ENCODE measurements at regions not wholly inside any gene's neighbourhood (a gene's known extent, or its start where the extent isn't known, plus 50 kb on each side); places are given as distances from the start of the nearest gene placed in this dataset.
A peak's percentile ranks its signal among the peaks of the same experiment; 100 is the strongest.

DNA sequence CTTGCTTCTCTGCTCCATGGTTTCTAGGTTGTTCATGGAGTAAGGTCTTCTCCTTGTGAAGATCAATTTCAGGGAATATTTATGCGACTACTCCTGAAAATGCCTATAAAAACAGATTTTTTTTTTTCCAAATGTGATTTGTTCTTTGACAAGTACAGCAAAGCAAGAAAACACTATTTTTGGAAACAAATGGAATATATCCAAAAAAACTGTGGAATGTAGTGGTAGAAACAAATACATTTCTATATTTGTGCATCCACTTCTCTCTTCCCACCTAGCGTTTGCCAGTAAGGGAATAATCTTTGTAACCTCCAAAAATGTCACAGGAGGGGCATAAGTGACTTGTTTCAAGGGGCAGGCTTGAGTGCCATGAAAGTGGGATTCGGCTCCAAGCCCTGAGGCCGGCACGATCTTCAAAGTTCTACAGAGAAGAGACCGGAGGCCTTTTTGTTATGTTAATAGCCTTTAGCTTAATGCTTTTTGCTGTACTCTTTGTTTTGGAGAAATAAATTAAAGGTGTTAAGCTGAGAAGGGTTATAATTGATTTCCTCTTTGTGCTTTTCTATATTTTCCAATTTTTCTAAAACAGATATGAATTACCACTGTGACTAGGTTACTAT is 200.6 kb downstream of the NRP2 start:
- Mint-ChIP-seq H3K4me3 (no peak overlapping the region), H3K27me3 (ENCODE audit: insufficient read depth, low read depth, poor library complexity) (peaks cover 5% of the 10 kb centered on the region), H3K36me3 (ENCODE audit: low read depth) (peaks cover 3% of the 10 kb centered on the region; the same call in 2 of the 3 replicates), H3K4me1 (peaks cover 10% of the 10 kb centered on the region; the same call in 2 of the 3 replicates), H3K27ac (no peak overlapping the region), H3K9me3 (peaks cover 6% of the 10 kb centered on the region)
- Histone ChIP-seq H2AFZ (no peak overlapping the region), H3K79me2 (replicated peaks; ENCODE audit: insufficient read depth) (no peaks in the 10 kb centered on the region), H3K4me1 (ENCODE audit: insufficient read depth) (peaks cover 6% of the 10 kb centered on the region), H4K20me1 (replicated peaks; ENCODE audit: insufficient read depth) (no peaks in the 10 kb centered on the region), H3K4me3 (no peak overlapping the region), H3K27me3 (ENCODE audit: insufficient read depth) (no peaks in the 10 kb centered on the region), H3F3A (replicated peaks; ENCODE audit: low read depth) (no peaks in the 10 kb centered on the region), H3K27ac (ENCODE audit: low read depth) (no peak overlapping the region), H3K9me2 (ENCODE audit: insufficient read depth) (no peaks in the 10 kb centered on the region; the same call in 1 of the 2 replicates), H3K36me3 (ENCODE audit: insufficient read depth) (no peaks in the 10 kb centered on the region), H3K4me2 (no peak overlapping the region; the same call in 1 of the 2 replicates)
- TF ChIP-seq ZNF331 (CRISPR knock-in tag; IDR thresholded peaks at IDR 0.05; ENCODE audit: low read depth), result no peak
- TF ChIP-seq NANOG (IDR thresholded peaks at IDR 0.05; ENCODE audit: borderline replicate concordance), result peak; percentile 11; the same call in 1 of the 2 replicates
- ATAC-seq (peak; percentile 14; the same call in 1 of the 3 replicates), DNase-seq (ENCODE audit: low spot score) (peak; percentile 60)

DNA sequence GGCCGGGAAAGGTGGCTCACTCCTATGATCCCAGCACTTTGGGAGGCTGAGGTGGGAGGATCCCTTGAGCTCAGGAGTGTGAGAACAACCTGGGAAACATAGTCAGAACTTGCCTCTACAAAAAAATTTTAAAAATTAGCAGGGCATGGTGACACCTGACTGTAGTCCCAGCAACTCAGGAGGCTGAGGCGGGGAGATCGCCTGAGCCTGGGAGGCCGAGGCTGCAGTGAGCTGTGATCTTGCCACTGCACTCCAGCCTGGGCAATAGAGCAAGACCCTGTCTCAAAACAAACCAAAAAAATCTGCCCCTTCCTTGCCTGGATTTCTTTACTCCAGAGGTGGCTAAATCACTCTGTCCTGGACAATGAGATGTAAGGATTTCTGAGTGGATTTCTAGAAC is 197.7 kb downstream of the NRP2 start:
- peaks cover 6% of the 10 kb centered on the region for H3K4me1 ChIP-seq (ENCODE audit: insufficient read depth)
- H2AFZ ChIP-seq, result no peak overlapping the region
- H3K4me3 ChIP-seq, result no peak overlapping the region
- no peak overlapping the region for H3K27ac Mint-ChIP-seq
- H3F3A ChIP-seq (replicated peaks; ENCODE audit: low read depth), result no peaks in the 10 kb centered on the region
- no peaks in the 10 kb centered on the region for H3K36me3 ChIP-seq (ENCODE audit: insufficient read depth)
- no peaks in the 10 kb centered on the region for H3K27me3 ChIP-seq (ENCODE audit: insufficient read depth)
- peaks cover 5% of the 10 kb centered on the region for H3K27me3 Mint-ChIP-seq (ENCODE audit: insufficient read depth, low read depth, poor library complexity)
- H3K4me1 Mint-ChIP-seq, result peaks cover 10% of the 10 kb centered on the region; the same call in 1 of the 3 replicates
- no peak for ATAC-seq
- H3K4me2 ChIP-seq, result no peak overlapping the region
- H3K9me3 Mint-ChIP-seq, result peaks cover 2% of the 10 kb centered on the region; the same call in 1 of the 3 replicates
- no peaks in the 10 kb centered on the region; the same call in 1 of the 2 replicates for H3K9me2 ChIP-seq (ENCODE audit: insufficient read depth)
- DNase-seq (ENCODE audit: low spot score), result no peak
- no peak overlapping the region for H3K27ac ChIP-seq (ENCODE audit: low read depth)
- H3K79me2 ChIP-seq (replicated peaks; ENCODE audit: insufficient read depth), result no peaks in the 10 kb centered on the region
- H4K20me1 ChIP-seq (replicated peaks; ENCODE audit: insufficient read depth), result no peaks in the 10 kb centered on the region
- no peaks in the 10 kb centered on the region; the same call in 2 of the 3 replicates for H3K36me3 Mint-ChIP-seq (ENCODE audit: low read depth)
- H3K4me3 Mint-ChIP-seq, result no peak overlapping the region
- no peak for TF ChIP-seq CREB1 (CRISPR knock-in tag; IDR thresholded peaks at IDR 0.05; ENCODE audit: low read depth)
- no peak for TF ChIP-seq POLR2AphosphoS5 (IDR thresholded peaks at IDR 0.05; ENCODE audit: low read depth)
- TF ChIP-seq, protein P1, sequence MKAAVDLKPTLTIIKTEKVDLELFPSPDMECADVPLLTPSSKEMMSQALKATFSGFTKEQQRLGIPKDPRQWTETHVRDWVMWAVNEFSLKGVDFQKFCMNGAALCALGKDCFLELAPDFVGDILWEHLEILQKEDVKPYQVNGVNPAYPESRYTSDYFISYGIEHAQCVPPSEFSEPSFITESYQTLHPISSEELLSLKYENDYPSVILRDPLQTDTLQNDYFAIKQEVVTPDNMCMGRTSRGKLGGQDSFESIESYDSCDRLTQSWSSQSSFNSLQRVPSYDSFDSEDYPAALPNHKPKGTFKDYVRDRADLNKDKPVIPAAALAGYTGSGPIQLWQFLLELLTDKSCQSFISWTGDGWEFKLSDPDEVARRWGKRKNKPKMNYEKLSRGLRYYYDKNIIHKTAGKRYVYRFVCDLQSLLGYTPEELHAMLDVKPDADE (IDR thresholded peaks at IDR 0.05), result no peak
- TF ChIP-seq, protein P2, sequence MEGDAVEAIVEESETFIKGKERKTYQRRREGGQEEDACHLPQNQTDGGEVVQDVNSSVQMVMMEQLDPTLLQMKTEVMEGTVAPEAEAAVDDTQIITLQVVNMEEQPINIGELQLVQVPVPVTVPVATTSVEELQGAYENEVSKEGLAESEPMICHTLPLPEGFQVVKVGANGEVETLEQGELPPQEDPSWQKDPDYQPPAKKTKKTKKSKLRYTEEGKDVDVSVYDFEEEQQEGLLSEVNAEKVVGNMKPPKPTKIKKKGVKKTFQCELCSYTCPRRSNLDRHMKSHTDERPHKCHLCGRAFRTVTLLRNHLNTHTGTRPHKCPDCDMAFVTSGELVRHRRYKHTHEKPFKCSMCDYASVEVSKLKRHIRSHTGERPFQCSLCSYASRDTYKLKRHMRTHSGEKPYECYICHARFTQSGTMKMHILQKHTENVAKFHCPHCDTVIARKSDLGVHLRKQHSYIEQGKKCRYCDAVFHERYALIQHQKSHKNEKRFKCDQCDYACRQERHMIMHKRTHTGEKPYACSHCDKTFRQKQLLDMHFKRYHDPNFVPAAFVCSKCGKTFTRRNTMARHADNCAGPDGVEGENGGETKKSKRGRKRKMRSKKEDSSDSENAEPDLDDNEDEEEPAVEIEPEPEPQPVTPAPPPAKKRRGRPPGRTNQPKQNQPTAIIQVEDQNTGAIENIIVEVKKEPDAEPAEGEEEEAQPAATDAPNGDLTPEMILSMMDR (conservative IDR thresholded peaks at IDR 0.05; ENCODE audit: low read depth in 2 of 2), result no peak
- TF ChIP-seq EZH2 (IDR thresholded peaks at IDR 0.05; ENCODE audit: low read depth, unreplicated experiment), result no peak
- no peak for TF ChIP-seq EZH2phosphoT487 (IDR thresholded peaks at IDR 0.05; ENCODE audit: unreplicated experiment)
- TF ChIP-seq STAT1 (IDR thresholded peaks at IDR 0.05; ENCODE audit: unreplicated experiment), result no peak
- TF ChIP-seq, protein P3, sequence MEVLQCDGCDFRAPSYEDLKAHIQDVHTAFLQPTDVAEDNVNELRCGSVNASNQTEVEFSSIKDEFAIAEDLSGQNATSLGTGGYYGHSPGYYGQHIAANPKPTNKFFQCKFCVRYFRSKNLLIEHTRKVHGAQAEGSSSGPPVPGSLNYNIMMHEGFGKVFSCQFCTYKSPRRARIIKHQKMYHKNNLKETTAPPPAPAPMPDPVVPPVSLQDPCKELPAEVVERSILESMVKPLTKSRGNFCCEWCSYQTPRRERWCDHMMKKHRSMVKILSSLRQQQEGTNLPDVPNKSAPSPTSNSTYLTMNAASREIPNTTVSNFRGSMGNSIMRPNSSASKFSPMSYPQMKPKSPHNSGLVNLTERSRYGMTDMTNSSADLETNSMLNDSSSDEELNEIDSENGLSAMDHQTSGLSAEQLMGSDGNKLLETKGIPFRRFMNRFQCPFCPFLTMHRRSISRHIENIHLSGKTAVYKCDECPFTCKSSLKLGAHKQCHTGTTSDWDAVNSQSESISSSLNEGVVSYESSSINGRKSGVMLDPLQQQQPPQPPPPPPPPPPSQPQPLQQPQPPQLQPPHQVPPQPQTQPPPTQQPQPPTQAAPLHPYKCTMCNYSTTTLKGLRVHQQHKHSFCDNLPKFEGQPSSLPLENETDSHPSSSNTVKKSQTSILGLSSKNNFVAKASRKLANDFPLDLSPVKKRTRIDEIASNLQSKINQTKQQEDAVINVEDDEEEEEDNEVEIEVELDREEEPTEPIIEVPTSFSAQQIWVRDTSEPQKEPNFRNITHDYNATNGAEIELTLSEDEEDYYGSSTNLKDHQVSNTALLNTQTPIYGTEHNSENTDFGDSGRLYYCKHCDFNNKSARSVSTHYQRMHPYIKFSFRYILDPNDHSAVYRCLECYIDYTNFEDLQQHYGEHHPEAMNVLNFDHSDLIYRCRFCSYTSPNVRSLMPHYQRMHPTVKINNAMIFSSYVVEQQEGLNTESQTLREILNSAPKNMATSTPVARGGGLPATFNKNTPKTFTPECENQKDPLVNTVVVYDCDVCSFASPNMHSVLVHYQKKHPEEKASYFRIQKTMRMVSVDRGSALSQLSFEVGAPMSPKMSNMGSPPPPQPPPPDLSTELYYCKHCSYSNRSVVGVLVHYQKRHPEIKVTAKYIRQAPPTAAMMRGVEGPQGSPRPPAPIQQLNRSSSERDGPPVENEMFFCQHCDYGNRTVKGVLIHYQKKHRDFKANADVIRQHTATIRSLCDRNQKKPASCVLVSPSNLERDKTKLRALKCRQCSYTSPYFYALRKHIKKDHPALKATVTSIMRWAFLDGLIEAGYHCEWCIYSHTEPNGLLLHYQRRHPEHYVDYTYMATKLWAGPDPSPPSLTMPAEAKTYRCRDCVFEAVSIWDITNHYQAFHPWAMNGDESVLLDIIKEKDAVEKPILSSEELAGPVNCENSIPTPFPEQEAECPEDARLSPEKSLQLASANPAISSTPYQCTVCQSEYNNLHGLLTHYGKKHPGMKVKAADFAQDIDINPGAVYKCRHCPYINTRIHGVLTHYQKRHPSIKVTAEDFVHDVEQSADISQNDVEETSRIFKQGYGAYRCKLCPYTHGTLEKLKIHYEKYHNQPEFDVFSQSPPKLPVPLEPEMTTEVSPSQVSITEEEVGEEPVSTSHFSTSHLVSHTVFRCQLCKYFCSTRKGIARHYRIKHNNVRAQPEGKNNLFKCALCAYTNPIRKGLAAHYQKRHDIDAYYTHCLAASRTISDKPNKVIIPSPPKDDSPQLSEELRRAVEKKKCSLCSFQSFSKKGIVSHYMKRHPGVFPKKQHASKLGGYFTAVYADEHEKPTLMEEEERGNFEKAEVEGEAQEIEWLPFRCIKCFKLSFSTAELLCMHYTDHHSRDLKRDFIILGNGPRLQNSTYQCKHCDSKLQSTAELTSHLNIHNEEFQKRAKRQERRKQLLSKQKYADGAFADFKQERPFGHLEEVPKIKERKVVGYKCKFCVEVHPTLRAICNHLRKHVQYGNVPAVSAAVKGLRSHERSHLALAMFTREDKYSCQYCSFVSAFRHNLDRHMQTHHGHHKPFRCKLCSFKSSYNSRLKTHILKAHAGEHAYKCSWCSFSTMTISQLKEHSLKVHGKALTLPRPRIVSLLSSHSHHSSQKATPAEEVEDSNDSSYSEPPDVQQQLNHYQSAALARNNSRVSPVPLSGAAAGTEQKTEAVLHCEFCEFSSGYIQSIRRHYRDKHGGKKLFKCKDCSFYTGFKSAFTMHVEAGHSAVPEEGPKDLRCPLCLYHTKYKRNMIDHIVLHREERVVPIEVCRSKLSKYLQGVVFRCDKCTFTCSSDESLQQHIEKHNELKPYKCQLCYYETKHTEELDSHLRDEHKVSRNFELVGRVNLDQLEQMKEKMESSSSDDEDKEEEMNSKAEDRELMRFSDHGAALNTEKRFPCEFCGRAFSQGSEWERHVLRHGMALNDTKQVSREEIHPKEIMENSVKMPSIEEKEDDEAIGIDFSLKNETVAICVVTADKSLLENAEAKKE (CRISPR knock-in tag; IDR thresholded peaks at IDR 0.05), result no peak
- TF ChIP-seq JUNB (IDR thresholded peaks at IDR 0.05; ENCODE audit: unreplicated experiment), result no peak
- no peak for TF ChIP-seq NANOG (IDR thresholded peaks at IDR 0.05; ENCODE audit: borderline replicate concordance)
- TF ChIP-seq ZNF114 (CRISPR knock-in tag; IDR thresholded peaks at IDR 0.05), result no peak

Data from GM23338 (cell line).